ENCODE measurements at regions not wholly inside any gene's neighbourhood (a gene's known extent, or its start where the extent isn't known, plus 50 kb on each side); places are given as distances from the start of the nearest gene placed in this dataset.
A peak's percentile ranks its signal among the peaks of the same experiment; 100 is the strongest.

DNA sequence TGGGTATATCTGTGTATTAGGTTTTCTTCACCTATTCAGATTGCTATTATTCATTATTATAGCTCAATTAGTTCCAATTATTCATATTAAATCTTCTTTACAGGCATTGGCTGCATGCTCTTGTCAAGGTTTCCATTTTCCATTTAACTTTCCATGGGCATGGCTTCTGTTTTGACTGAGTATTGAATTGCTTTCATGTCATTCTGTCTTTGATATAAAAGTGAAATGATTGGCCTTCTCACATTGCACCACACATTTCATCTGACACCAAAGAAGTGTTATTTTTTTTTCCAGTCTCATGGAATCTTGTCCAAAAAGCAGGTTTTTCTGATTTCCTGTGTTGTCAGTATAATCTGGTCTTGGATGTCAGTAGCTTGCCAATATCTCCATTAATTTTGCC lies 1244.3 kb downstream of the RAPGEF2 start:
- DNase-seq (no peak), ATAC-seq (no peak)
- no peaks in the 10 kb centered on the region for H3K9me3 ChIP-seq
- H3K27me3 ChIP-seq = no peaks in the 10 kb centered on the region
- H3K4me3 ChIP-seq = no peak overlapping the region
- no peaks in the 10 kb centered on the region for H3K4me1 ChIP-seq
- TF ChIP-seq, protein P1, sequence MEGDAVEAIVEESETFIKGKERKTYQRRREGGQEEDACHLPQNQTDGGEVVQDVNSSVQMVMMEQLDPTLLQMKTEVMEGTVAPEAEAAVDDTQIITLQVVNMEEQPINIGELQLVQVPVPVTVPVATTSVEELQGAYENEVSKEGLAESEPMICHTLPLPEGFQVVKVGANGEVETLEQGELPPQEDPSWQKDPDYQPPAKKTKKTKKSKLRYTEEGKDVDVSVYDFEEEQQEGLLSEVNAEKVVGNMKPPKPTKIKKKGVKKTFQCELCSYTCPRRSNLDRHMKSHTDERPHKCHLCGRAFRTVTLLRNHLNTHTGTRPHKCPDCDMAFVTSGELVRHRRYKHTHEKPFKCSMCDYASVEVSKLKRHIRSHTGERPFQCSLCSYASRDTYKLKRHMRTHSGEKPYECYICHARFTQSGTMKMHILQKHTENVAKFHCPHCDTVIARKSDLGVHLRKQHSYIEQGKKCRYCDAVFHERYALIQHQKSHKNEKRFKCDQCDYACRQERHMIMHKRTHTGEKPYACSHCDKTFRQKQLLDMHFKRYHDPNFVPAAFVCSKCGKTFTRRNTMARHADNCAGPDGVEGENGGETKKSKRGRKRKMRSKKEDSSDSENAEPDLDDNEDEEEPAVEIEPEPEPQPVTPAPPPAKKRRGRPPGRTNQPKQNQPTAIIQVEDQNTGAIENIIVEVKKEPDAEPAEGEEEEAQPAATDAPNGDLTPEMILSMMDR (IDR thresholded peaks at IDR 0.05) = no peak
- intact Hi-C loops (cut with DNase I) = no loop called here
- H3K27ac ChIP-seq = no peak overlapping the region
- H3K36me3 ChIP-seq = no peaks in the 10 kb centered on the region

DNA sequence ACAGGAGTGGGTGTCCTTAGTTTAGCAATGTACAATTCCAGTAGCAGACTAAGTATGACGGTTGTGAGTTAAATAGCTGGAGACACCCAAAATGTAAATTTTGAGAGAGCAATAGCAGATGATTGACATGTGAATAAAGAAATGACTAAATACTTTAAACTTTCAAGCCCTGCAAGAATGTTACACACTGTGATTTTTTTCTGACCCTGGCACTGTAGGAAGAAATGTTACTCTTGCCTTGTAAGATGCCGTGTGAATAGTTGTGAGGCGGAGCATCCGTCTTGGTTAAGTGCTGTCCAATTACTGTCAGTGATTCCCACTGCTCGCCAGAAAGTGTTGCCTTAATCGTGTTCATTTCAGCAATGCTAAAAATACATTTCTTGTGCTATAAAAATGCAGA lies 1248.1 kb downstream of the RAPGEF2 start:
- H3K36me3 ChIP-seq = no peaks in the 10 kb centered on the region
- intact Hi-C loops (cut with DNase I) = no loop called here
- no peak for DNase-seq
- no peaks in the 10 kb centered on the region for H3K4me1 ChIP-seq
- H3K27me3 ChIP-seq = no peaks in the 10 kb centered on the region
- H3K9me3 ChIP-seq = no peaks in the 10 kb centered on the region
- 72 to 78% methylated on average over 6 of the region's 6 CpGs for WGBS, 2 donors
- H3K27ac ChIP-seq = no peak overlapping the region
- TF ChIP-seq, protein P1 (IDR thresholded peaks at IDR 0.05) = no peak
- H3K4me3 ChIP-seq = no peak overlapping the region
- ATAC-seq = no peak

DNA sequence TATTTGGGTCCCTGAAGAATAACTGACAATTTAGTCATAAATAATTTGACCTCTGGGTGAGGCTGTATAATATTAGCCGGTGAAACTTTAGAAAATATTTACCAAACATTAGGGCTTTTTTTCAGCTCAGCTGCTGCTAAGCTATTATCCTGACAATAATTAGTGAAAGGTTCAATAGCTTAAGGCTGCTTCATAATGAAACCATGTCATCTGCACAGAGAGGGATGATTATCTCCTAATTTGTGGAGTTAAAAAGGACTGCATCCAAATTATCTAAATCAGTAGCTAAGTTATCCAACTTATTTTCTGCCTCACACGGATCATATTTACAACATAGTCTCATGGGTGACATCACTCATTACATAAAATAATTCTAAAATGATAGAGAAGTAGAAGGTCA lies 1249.8 kb downstream of the RAPGEF2 start:
- ATAC-seq (no peak), DNase-seq (no peak)
- no peak overlapping the region for H3K27ac ChIP-seq
- no peak overlapping the region for H3K4me3 ChIP-seq
- 54 to 64% methylated on average over 2 of the region's 2 CpGs for WGBS, 2 donors
- intact Hi-C loops (cut with DNase I) = no loop called here
- H3K27me3 ChIP-seq = no peaks in the 10 kb centered on the region
- H3K4me1 ChIP-seq = no peaks in the 10 kb centered on the region
- H3K36me3 ChIP-seq = no peaks in the 10 kb centered on the region
- H3K9me3 ChIP-seq = no peaks in the 10 kb centered on the region
- TF ChIP-seq, protein P1 (IDR thresholded peaks at IDR 0.05) = no peak

DNA sequence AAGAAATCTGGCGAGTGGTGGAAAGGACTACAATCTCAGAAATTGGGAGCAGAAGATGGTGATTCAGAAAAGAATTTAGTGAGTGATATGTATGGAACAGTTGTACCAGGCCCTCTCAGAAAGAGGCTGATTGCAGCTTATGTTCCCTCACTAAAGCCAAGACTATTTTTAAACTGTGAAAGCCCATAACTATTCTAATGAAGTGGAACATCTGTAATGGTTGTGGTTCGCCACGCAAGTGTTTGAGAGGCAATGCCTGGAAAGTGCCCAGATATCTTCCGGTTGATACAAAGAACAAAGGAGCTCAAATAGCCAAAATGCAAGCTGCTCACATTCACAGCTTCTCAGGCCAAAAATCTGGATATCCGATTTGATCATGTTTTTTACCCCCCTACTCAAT lies 1250.7 kb downstream of the RAPGEF2 start:
- peak in 1 of 8 donors; percentile 67 for ATAC-seq

More for the DNA sequence above, 1250.7 kb downstream of the RAPGEF2 start:
- Histone ChIP-seq H3K4me3 (no peak overlapping the region), H3K9me3 (no peaks in the 10 kb centered on the region), H3K4me1 (no peaks in the 10 kb centered on the region), H3K36me3 (no peaks in the 10 kb centered on the region), H3K27ac (no peak overlapping the region), H3K27me3 (no peaks in the 10 kb centered on the region)
- no peak for DNase-seq
- TF ChIP-seq, protein P1 (IDR thresholded peaks at IDR 0.05) = no peak
- intact Hi-C loops (cut with DNase I) = no loop called here
- WGBS, 2 donors = 46 to 54% methylated on average over 5 of the region's 5 CpGs
